Liver (tissue), 8 donors: ENCODE measurements at regions not wholly inside any gene's neighbourhood (a gene's known extent, or its start where the extent isn't known, plus 50 kb on each side); places are given as distances from the start of the nearest gene placed in this dataset.

Source experiments
- DNase-seq: peaks from one replicate; pipeline ENCODE4 v3.0.0-alpha.2; 2017; ENCODE audit warnings: low spot score
- H3K27ac ChIP-seq, 2 donors: one replicate each; pipeline ENCODE4 v1.7.0; 2013; ENCODE audit warnings: inconsistent platforms in 2 of 2, low read length in 2 of 2, control low read depth in 1 of 2, low read depth in 1 of 2, mild to moderate bottlenecking in 1 of 2
- H3K27me3 ChIP-seq, 4 donors: one replicate each; pipeline versions ENCODE4 v1.6.1 to v1.7.0; 2013; ENCODE audit warnings: low read length in 3 of 4, inconsistent platforms in 1 of 4, mild to moderate bottlenecking in 1 of 4, moderate library complexity in 1 of 4; ENCODE audit not compliant: control insufficient read depth in 4 of 4, insufficient read depth in 4 of 4
- H3K36me3 ChIP-seq, 4 donors: one replicate each; pipeline versions ENCODE4 v1.6.1 to v1.7.0; 2013; ENCODE audit warnings: low read length in 3 of 4, mild to moderate bottlenecking in 3 of 4, low read depth in 1 of 4, moderate library complexity in 1 of 4; ENCODE audit not compliant: control insufficient read depth in 4 of 4, insufficient read depth in 3 of 4
- H3K4me1 ChIP-seq, 4 donors: one replicate each; pipeline versions ENCODE4 v1.6.1 to v1.7.0; 2013; ENCODE audit warnings: low read length in 3 of 4, mild to moderate bottlenecking in 3 of 4, moderate library complexity in 1 of 4; ENCODE audit not compliant: control insufficient read depth in 4 of 4, insufficient read depth in 4 of 4
- H3K4me3 ChIP-seq, 3 donors: one replicate each; pipeline versions ENCODE4 v1.6.1 to v1.7.0; 2013; ENCODE audit warnings: low read length in 3 of 3, control low read depth in 1 of 3, low read depth in 1 of 3, mild to moderate bottlenecking in 1 of 3
- H3K9ac ChIP-seq, 2 donors: one replicate each; pipeline ENCODE4 v1.7.0; 2013; ENCODE audit warnings: low read length in 2 of 2, mild to moderate bottlenecking in 2 of 2, moderate library complexity in 2 of 2, control low read depth in 1 of 2, low read depth in 1 of 2
- H3K9me3 ChIP-seq, 4 donors: one replicate each; pipeline versions ENCODE4 v1.6.1 to v1.7.0; 2013; ENCODE audit warnings: low read length in 3 of 4; ENCODE audit not compliant: control insufficient read depth in 4 of 4
- EGR1 ChIP-seq, 2 donors: IDR thresholded peaks; 2 replicates each; pipeline ENCODE4 v1.6.1; 2016 to 2018; ENCODE audit warnings: antibody characterized with exemption in 2 of 2, low read depth in 2 of 2
- FOXA2 ChIP-seq: IDR thresholded peaks from 2 replicates; pipeline ENCODE4 v1.6.1; 2016; ENCODE audit warnings: antibody characterized with exemption
- GABPA ChIP-seq, 2 donors: IDR thresholded peaks in 1 of 2; conservative IDR thresholded peaks in 1 of 2; 2 replicates each; pipeline ENCODE4 v1.6.1; 2016; ENCODE audit warnings: antibody characterized with exemption in 2 of 2, mild to moderate bottlenecking in 1 of 2, moderate library complexity in 1 of 2
- HNF4A ChIP-seq, 2 donors: conservative IDR thresholded peaks; 2 replicates each; pipeline ENCODE4 v1.6.1; 2016; ENCODE audit warnings: antibody characterized with exemption in 2 of 2, mild to moderate bottlenecking in 2 of 2
- JUND ChIP-seq, 2 donors: IDR thresholded peaks; 2 replicates each; pipeline ENCODE4 v1.6.1; 2016; ENCODE audit warnings: antibody characterized with exemption in 2 of 2
- NR2F2 ChIP-seq: IDR thresholded peaks from 2 replicates; pipeline ENCODE4 v1.6.1; 2016; ENCODE audit warnings: antibody characterized with exemption
- RAD21 ChIP-seq, 2 donors: IDR thresholded peaks; 2 replicates each; pipeline ENCODE4 v1.6.1; 2016; ENCODE audit warnings: antibody characterized with exemption in 2 of 2, mild to moderate bottlenecking in 2 of 2
- RXRA ChIP-seq, 2 donors: IDR thresholded peaks; 2 replicates each; pipeline ENCODE4 v1.6.1; 2017 to 2018; ENCODE audit warnings: antibody characterized with exemption in 2 of 2, mild to moderate bottlenecking in 1 of 2
- SP1 ChIP-seq: IDR thresholded peaks from 2 replicates; pipeline ENCODE4 v1.6.1; 2018; ENCODE audit warnings: antibody characterized with exemption, mild to moderate bottlenecking
- TAF1 ChIP-seq: conservative IDR thresholded peaks from 2 replicates; pipeline ENCODE4 v1.6.1; 2016; ENCODE audit warnings: antibody characterized with exemption, mild to moderate bottlenecking
- WGBS: extraction: QIAGEN DNeasy Blood & Tissue Kit; methylation state at CpG from one replicate; pipeline ENCODE4 v1.1.7; 2013; 5-methylcytosine and 5-hydroxymethylcytosine counted together
- TF ChIP-seq, protein P1 (sequence below): IDR thresholded peaks from 2 replicates; pipeline ENCODE4 v1.6.1; 2016; ENCODE audit warnings: antibody characterized with exemption
- TF ChIP-seq, protein P2 (sequence below): IDR thresholded peaks from 2 replicates; pipeline ENCODE4 v1.6.1; 2016; ENCODE audit warnings: antibody characterized with exemption, mild to moderate bottlenecking
- TF ChIP-seq, protein P3 (sequence below): IDR thresholded peaks from 2 replicates; pipeline ENCODE4 v1.6.1; 2016; ENCODE audit warnings: antibody characterized with exemption
- TF ChIP-seq, protein P4 (sequence below): IDR thresholded peaks from 2 replicates; pipeline ENCODE4 v1.6.1; 2016; ENCODE audit warnings: antibody characterized with exemption
- TF ChIP-seq, protein P5 (sequence below): fragments of 150-350 bp; IDR thresholded peaks from 2 replicates; pipeline ENCODE4 v1.5.1; 2017; ENCODE audit warnings: improper control_type of control experiment, low read depth, low read length; ENCODE audit not compliant: missing input control
- donor health status: healthy.
- donor health status: healthy.
- donor health status: healthy.
- donor health status: healthy.
- donor health status: healthy.

DNA sequence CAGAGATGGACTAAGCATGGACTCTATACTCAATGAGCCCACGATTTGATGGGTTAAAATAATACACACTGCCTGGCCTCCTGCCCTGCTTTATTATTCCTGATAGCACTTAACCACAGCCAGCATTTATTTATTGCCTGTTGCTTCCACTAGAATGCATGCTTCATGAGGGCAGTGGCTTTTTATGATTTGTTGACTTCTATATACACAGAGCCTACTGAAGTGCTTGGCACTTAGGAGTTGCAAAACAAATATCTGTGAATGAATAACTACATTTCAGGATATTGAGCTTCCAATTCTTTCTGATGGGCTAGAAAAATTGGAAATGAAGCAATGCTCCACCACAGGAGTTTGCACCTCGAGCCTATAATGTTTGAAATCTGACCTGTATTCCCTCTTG lies 513.6 kb upstream of the ZMIZ1 start:
- Histone ChIP-seq H3K4me1 (peaks cover 0 to 14% (median 11%) of the 10 kb centered on the region in 4 donors), H3K27me3 (no peaks in the 10 kb centered on the region), H3K9me3 (no peaks in the 10 kb centered on the region), H3K36me3 (no peaks in the 10 kb centered on the region), H3K4me3 (no peak overlapping the region), H3K27ac (no peak overlapping the region), H3K9ac (no peak overlapping the region)
- WGBS = 50% methylated on average over 2 of the region's 2 CpGs
- no peak for TF ChIP-seq RAD21 (IDR thresholded peaks at IDR 0.05)
- peak in 1 of 2 donors; percentile 5 for TF ChIP-seq HNF4A (conservative IDR thresholded peaks at IDR 0.05)
- DNase-seq = no peak

DNA sequence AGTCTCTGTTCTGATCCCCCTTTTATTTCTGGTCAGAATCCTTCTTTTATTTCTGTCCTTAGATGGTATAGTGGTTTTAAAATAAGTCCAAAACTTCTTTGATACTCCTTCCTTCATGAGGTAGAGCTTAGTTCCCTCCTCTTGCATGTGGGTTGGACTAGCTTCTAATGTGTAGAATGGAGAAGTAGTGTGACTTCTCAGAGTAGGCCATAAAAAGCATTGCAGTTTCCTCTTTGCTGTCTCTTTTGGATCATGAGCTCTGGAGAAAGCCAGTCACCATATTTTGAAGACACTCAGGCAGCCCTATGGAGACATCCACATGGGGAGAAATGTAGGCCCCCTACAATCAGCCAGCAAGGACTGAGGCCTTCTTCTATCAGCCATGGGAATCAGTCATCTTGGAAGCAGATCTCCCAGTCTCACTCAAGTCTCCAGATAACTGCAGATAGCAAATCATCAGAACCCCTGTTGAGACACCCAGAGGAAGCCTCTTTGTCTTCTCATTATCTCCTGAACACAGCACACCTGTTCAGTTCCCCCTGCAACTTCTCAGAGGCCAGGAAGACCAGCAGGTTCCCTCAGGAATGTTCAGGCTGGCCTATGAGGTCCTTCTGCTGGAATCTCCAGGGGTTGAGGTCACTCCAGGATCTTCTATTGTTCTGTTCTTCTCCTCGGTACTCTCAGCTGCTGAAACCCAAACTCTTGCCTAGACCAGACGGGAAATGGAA lies 511.9 kb upstream of the ZMIZ1 start:
- Histone ChIP-seq H3K27me3 (no peaks in the 10 kb centered on the region), H3K4me1 (peaks cover 0 to 3% (median 2%) of the 10 kb centered on the region in 4 donors), H3K9ac (no peak overlapping the region), H3K36me3 (no peaks in the 10 kb centered on the region), H3K27ac (no peak overlapping the region), H3K9me3 (no peaks in the 10 kb centered on the region), H3K4me3 (no peak overlapping the region)
- over 99% methylated on average over 2 of the region's 2 CpGs for WGBS
- no peak for DNase-seq
- TF ChIP-seq, protein P1, sequence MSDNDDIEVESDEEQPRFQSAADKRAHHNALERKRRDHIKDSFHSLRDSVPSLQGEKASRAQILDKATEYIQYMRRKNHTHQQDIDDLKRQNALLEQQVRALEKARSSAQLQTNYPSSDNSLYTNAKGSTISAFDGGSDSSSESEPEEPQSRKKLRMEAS = no peak
- TF ChIP-seq NR2F2 (no peak), FOXA2 (no peak), EGR1 (IDR thresholded peaks at IDR 0.05; ENCODE audit: low read depth in 2 of 2) (no peak)

DNA sequence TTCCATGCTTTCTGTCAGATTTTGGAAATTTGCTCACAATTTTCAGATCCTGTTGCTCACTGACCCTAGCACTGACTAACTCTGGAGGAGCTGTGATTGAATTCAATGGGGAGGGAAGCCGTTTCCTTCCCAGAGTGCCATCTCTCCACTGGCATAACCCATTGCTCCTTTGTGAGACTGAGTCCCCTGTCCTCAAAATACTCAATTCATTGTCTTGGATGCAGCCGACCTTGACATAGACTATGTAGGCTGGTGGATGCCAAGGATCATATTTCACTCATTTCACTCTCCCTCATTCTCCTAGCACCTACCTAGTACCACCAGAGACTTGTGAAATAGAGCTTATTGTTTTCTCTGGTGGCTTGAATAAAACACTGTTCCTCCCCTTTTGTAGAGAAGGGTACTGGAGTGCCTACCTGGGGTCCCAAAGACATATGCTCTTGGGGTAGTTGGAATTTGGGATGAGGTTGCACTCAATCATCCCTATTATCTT lies 511.3 kb upstream of the ZMIZ1 start:
- DNase-seq = no peak
- Histone ChIP-seq H3K27me3 (no peaks in the 10 kb centered on the region), H3K27ac (no peak overlapping the region), H3K9me3 (no peaks in the 10 kb centered on the region), H3K4me1 (no peaks in the 10 kb centered on the region), H3K4me3 (no peak overlapping the region), H3K36me3 (no peaks in the 10 kb centered on the region), H3K9ac (no peak overlapping the region)
- TF ChIP-seq, protein P2, sequence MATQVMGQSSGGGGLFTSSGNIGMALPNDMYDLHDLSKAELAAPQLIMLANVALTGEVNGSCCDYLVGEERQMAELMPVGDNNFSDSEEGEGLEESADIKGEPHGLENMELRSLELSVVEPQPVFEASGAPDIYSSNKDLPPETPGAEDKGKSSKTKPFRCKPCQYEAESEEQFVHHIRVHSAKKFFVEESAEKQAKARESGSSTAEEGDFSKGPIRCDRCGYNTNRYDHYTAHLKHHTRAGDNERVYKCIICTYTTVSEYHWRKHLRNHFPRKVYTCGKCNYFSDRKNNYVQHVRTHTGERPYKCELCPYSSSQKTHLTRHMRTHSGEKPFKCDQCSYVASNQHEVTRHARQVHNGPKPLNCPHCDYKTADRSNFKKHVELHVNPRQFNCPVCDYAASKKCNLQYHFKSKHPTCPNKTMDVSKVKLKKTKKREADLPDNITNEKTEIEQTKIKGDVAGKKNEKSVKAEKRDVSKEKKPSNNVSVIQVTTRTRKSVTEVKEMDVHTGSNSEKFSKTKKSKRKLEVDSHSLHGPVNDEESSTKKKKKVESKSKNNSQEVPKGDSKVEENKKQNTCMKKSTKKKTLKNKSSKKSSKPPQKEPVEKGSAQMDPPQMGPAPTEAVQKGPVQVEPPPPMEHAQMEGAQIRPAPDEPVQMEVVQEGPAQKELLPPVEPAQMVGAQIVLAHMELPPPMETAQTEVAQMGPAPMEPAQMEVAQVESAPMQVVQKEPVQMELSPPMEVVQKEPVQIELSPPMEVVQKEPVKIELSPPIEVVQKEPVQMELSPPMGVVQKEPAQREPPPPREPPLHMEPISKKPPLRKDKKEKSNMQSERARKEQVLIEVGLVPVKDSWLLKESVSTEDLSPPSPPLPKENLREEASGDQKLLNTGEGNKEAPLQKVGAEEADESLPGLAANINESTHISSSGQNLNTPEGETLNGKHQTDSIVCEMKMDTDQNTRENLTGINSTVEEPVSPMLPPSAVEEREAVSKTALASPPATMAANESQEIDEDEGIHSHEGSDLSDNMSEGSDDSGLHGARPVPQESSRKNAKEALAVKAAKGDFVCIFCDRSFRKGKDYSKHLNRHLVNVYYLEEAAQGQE = no peak
- no peak for TF ChIP-seq JUND (IDR thresholded peaks at IDR 0.05)
- TF ChIP-seq, protein P3, sequence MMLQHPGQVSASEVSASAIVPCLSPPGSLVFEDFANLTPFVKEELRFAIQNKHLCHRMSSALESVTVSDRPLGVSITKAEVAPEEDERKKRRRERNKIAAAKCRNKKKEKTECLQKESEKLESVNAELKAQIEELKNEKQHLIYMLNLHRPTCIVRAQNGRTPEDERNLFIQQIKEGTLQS = no peak
- TF ChIP-seq, protein P4, sequence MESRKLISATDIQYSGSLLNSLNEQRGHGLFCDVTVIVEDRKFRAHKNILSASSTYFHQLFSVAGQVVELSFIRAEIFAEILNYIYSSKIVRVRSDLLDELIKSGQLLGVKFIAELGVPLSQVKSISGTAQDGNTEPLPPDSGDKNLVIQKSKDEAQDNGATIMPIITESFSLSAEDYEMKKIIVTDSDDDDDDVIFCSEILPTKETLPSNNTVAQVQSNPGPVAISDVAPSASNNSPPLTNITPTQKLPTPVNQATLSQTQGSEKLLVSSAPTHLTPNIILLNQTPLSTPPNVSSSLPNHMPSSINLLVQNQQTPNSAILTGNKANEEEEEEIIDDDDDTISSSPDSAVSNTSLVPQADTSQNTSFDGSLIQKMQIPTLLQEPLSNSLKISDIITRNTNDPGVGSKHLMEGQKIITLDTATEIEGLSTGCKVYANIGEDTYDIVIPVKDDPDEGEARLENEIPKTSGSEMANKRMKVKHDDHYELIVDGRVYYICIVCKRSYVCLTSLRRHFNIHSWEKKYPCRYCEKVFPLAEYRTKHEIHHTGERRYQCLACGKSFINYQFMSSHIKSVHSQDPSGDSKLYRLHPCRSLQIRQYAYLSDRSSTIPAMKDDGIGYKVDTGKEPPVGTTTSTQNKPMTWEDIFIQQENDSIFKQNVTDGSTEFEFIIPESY = no peak
- TF ChIP-seq SP1 = no peak
- TF ChIP-seq, protein P5, sequence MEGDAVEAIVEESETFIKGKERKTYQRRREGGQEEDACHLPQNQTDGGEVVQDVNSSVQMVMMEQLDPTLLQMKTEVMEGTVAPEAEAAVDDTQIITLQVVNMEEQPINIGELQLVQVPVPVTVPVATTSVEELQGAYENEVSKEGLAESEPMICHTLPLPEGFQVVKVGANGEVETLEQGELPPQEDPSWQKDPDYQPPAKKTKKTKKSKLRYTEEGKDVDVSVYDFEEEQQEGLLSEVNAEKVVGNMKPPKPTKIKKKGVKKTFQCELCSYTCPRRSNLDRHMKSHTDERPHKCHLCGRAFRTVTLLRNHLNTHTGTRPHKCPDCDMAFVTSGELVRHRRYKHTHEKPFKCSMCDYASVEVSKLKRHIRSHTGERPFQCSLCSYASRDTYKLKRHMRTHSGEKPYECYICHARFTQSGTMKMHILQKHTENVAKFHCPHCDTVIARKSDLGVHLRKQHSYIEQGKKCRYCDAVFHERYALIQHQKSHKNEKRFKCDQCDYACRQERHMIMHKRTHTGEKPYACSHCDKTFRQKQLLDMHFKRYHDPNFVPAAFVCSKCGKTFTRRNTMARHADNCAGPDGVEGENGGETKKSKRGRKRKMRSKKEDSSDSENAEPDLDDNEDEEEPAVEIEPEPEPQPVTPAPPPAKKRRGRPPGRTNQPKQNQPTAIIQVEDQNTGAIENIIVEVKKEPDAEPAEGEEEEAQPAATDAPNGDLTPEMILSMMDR = no peak
- no peak for TF ChIP-seq GABPA (IDR thresholded peaks at IDR 0.05 in 1 of 2, conservative IDR thresholded peaks at IDR 0.05 in 1 of 2)
- TF ChIP-seq TAF1 = no peak
- no peak for TF ChIP-seq FOXA2
- TF ChIP-seq RXRA (IDR thresholded peaks at IDR 0.05) = no peak
- 94% methylated on average over 2 of the region's 2 CpGs for WGBS
